SW 1271 (cell line): ENCODE measurements at regions not wholly inside any gene's neighbourhood (a gene's known extent, or its start where the extent isn't known, plus 50 kb on each side); places are given as distances from the start of the nearest gene placed in this dataset.

Experiments used
- DNase-seq, 2 experiments: peaks; one replicate each; lab custom pipeline; 2025; lab: John Stamatoyannopoulos, UW

DNA sequence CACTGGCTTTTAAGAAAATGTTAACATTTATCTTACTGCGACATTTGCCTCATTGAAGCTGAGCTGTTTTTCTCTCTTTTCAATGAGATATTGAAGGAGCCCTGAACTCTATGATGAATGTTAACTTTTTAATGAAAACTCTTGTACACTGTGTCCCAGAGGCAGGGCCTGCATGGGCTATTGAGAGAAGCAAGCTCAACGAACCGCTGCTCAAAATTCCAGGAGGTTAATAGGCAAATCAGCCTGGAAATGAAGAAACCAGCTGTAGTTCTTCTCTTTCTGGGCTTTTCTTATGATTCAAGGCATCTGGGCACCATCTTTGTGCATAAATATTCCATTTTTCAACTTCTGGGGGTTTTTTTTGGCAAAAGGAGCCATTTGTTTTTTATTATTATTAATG is 168.4 kb upstream of the NPVF start:
- no peak for DNase-seq

GRCh38 chr7:25398418-25398817 is 170.1 kb upstream of the NPVF start:
- no peak for DNase-seq

GRCh38 chr7:25399000-25399750 is 170.9 kb upstream of the NPVF start:
- no peak for DNase-seq

GRCh38 chr7:25402532-25402931 is 174.2 kb upstream of the NPVF start:
- no peak for DNase-seq

DNA sequence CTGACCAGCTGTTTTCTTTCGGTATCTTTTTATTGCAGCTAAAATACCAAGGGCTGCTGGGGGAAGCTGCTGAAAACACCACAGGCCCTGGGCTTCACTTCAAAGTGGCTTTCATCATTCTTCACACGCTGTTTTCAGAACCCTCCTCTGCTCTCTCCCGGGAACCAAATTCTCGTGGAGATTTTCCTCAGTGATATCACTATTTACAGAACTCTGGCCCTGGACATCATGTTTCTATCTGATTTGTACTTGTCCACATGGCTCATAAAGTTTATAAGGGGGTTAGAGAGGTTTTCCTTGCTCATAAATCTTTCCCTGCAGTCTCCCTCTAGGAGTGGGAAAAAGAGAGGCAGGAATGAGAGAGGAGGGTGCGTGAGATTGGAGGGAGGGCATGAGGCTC is 177.4 kb upstream of the NPVF start:
- DNase-seq = no peak

GRCh38 chr7:25407053-25407452 is 178.8 kb upstream of the NPVF start:
- DNase-seq = no peak

DNA sequence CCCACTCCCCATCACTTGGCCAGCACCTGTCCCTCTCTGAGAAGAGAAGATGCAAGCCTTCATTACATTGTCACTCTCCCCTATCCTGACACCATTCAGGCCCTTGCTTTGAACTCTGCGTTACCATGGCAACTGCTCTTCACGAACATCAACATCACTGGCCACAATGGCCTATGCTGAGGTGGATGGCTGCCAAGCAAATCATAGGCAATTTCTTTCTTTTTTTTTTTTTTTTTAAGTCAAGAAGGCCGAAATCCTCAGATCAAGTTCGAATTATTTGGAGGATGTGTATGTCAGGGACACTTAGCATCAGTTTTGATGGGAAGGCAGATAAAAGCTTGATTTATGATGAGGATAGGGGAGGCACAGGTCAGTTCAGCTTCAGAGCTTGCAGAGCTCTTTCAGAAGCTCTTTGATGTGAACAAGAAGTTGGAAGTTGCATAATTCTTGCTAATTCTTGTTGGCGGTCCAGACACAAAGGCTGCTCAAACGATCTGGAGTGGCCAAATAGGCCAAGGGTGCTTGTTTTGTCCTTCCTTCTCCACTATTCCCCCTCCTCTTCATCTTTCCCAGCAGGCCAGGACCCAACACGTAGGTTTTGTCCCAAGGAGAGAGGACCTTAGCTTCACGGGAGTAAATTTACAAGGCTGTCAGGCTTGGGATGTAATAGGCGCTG is 179.9 kb upstream of the NPVF start:
- no peak for DNase-seq

DNA sequence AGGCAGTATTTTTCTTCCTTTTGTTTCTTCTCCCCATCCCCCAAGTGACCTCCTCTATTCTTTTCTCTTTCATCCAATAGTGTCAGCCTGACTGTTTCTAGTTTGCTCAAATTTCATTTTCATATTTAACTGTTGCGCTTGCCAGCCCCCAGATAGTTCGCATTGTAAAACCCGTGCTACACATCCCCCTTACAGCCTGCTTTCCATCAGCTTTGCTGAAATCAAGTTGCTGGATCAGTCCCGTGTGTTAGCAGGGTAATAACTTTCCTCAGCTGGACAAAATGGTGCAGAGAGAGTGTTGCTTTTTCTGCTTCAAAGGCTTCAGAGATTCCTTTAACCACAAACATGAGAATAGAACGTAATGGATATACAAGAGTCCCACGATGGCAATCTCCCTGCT is 180.6 kb upstream of the NPVF start:
- DNase-seq = no peak

- no peak for DNase-seq
Measured at GRCh38 chr7:25409897-25410636, 181.8 kb upstream of the NPVF start.

- DNase-seq = no peak
Measured at GRCh38 chr7:25420771-25421170, 192.5 kb upstream of the NPVF start.

GRCh38 chr7:25424113-25424512 is 195.8 kb upstream of the NPVF start:
- no peak for DNase-seq

- no peak for DNase-seq
Measured at GRCh38 chr7:25424855-25425254, 196.6 kb upstream of the NPVF start.

- no peak for DNase-seq
Measured at GRCh38 chr7:25427721-25428120, 199.4 kb upstream of the NPVF start.

GRCh38 chr7:25429731-25430130 is 201.4 kb upstream of the NPVF start:
- no peak for DNase-seq

GRCh38 chr7:25430200-25430931 is 202.1 kb upstream of the NPVF start:
- no peak for DNase-seq

GRCh38 chr7:25431956-25432450 is 203.7 kb upstream of the NPVF start:
- DNase-seq = no peak

DNA sequence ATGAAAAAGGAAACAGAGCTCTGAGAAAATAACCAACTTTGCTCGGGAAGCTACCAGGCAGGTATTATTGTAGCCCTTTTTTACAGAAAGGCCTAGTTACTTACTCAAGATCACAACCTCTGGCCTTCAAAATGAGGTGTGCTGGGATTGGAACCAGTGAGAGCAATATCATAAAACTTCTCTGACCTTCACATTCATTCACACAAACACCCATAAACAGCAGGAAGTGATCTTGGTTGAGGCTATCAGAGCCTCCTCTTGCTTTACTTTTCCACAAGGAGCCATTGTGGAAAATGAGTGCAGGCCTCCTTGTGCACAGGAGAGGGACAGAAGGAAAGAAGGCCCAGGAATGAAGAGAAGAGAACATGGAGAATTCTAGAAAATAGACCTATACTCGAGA is 204.5 kb upstream of the NPVF start:
- DNase-seq = no peak

GRCh38 chr7:25436413-25436812 is 208.1 kb upstream of the NPVF start:
- DNase-seq = no peak

GRCh38 chr7:25437308-25437707 is 209.0 kb upstream of the NPVF start:
- DNase-seq = no peak

- DNase-seq = no peak
Measured at GRCh38 chr7:25444991-25445390, 216.7 kb upstream of the NPVF start.

DNA sequence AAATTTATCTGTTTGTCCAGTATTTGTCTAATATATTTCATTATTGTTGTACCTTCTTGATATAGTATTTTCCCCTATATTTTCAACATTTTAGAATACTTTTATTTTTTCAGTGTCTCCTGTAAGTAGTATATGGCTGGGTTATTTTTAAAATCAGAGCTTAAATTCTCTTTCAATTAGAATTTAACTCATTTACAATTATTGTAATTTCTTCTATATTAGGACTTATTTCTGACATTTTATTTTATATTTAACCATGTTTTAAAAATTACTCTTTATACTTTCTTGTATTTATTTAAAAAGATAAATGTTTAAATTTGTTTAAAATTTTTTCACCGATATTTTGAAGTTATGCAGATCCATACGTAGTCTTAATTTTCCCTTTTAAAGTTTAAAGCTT is 220.0 kb upstream of the NPVF start:
- DNase-seq = no peak

DNA sequence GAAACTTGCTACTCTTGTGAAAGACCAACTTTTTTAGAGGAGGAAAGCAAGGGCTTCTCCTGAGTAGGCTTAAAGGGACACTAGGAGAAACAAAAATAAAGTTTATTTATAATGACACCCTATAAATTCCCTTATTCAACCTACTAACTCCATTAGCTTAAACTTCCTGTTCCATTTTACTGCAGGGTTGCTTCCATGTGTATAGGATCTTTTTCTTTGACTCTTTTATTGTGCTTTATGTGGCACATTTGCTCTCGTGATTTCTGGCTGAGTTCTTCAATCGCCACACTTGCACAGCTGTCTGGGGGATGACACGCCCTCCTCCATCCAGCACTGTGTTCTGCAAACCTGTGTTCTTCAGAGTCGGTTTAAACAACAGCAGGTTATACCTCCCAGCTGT is 225.7 kb upstream of the NPVF start:
- DNase-seq = no peak
